SK-N-SH treated with all-trans-retinoic acid at 6 μM for 48 hours (cell line): ENCODE measurements at regions not wholly inside any gene's neighbourhood (a gene's known extent, or its start where the extent isn't known, plus 50 kb on each side); places are given as distances from the start of the nearest gene placed in this dataset.

Experiments
- ATAC-seq: fragments of 200-7000 bp; cut with Tn5 transposase; 3 replicates; pipeline ENCODE4 v1.9.1; 2020; ENCODE audit warnings: mild to moderate bottlenecking, moderate library complexity
- ARNTL ChIP-seq: fragments of 450-650 bp; formaldehyde crosslinking; IDR thresholded peaks from 2 replicates; pipeline ENCODE4 v1.5.0; 2020; ENCODE audit warnings: low read depth, mild to moderate bottlenecking, moderate library complexity, borderline replicate concordance
- BACH2 ChIP-seq: fragments of 250-450 bp; sonication (Bioruptor Pico); IDR thresholded peaks from 2 replicates; pipeline ENCODE4 v1.9.0; 2021; ENCODE audit warnings: mild to moderate bottlenecking, borderline replicate concordance
- CSDC2 ChIP-seq: fragments of 250-450 bp; sonication (Bioruptor Pico); IDR thresholded peaks from 2 replicates; pipeline ENCODE4 v1.5.0; 2020; ENCODE audit warnings: mild to moderate bottlenecking, moderate library complexity
- CSRNP3 ChIP-seq: fragments of 250-450 bp; sonication (Bioruptor Pico); IDR thresholded peaks from 2 replicates; pipeline ENCODE4 v1.5.1; 2021; ENCODE audit warnings: mild to moderate bottlenecking, moderate library complexity
- GLIS3 ChIP-seq: fragments of 250-450 bp; sonication (Bioruptor Pico); IDR thresholded peaks from 2 replicates; pipeline ENCODE4 v1.5.0; 2020; ENCODE audit warnings: mild to moderate bottlenecking, moderate library complexity
- ISL1 ChIP-seq: fragments of 250-450 bp; sonication (Bioruptor Pico); IDR thresholded peaks from 2 replicates; pipeline ENCODE4 v2.1.2; 2022; ENCODE audit warnings: mild to moderate bottlenecking, moderate library complexity
- OSR1 ChIP-seq: fragments of 250-450 bp; sonication (Bioruptor Pico); IDR thresholded peaks from 2 replicates; pipeline ENCODE4 v1.8.0; 2022; ENCODE audit warnings: moderate library complexity, mild to moderate bottlenecking, inconsistent platforms
- PATZ1 ChIP-seq: fragments of 250-450 bp; sonication (Bioruptor Pico); IDR thresholded peaks from 2 replicates; pipeline ENCODE4 v1.8.0; 2020; ENCODE audit warnings: mild to moderate bottlenecking, moderate library complexity, borderline replicate concordance
- POU6F1 ChIP-seq: fragments of 250-450 bp; sonication (Bioruptor Pico); IDR thresholded peaks from 2 replicates; pipeline ENCODE4 v1.8.0; 2021; ENCODE audit warnings: low read depth, mild to moderate bottlenecking, moderate library complexity, borderline replicate concordance
- PPARA ChIP-seq: fragments of 250-450 bp; sonication (Bioruptor Pico); IDR thresholded peaks from 2 replicates; pipeline ENCODE4 v1.5.0; 2020; ENCODE audit warnings: mild to moderate bottlenecking, borderline replicate concordance
- RARB ChIP-seq: fragments of 250-450 bp; sonication (Bioruptor Pico); IDR thresholded peaks from 2 replicates; pipeline ENCODE4 v1.8.0; 2021; ENCODE audit warnings: mild to moderate bottlenecking, moderate library complexity
- SNAI2 ChIP-seq: fragments of 250-450 bp; sonication (Bioruptor Pico); IDR thresholded peaks from 2 replicates; pipeline ENCODE4 v1.5.0; 2020; ENCODE audit warnings: mild to moderate bottlenecking, moderate library complexity
- TSHZ2 ChIP-seq: fragments of 250-450 bp; sonication (Bioruptor Pico); IDR thresholded peaks from 2 replicates; pipeline ENCODE4 v1.5.0; 2020; ENCODE audit warnings: mild to moderate bottlenecking, moderate library complexity
- ZFP30 ChIP-seq: fragments of 450-650 bp; formaldehyde crosslinking; IDR thresholded peaks from 2 replicates; pipeline ENCODE4 v1.5.0; 2022; ENCODE audit warnings: mild to moderate bottlenecking, moderate library complexity
- ZNF70 ChIP-seq: fragments of 450-650 bp; formaldehyde crosslinking; IDR thresholded peaks from 2 replicates; pipeline ENCODE4 v1.5.0; 2020; ENCODE audit warnings: mild to moderate bottlenecking, moderate library complexity
- ZNF8 ChIP-seq: fragments of 450-650 bp; formaldehyde crosslinking; IDR thresholded peaks from 2 replicates; pipeline ENCODE4 v1.5.0; 2020; ENCODE audit warnings: mild to moderate bottlenecking, moderate library complexity
- TF ChIP-seq, protein P1 (sequence below): fragments of 250-450 bp; sonication (Bioruptor Pico); IDR thresholded peaks from 2 replicates; pipeline ENCODE4 v1.5.1; 2020; ENCODE audit warnings: low read depth, mild to moderate bottlenecking, moderate library complexity

DNA sequence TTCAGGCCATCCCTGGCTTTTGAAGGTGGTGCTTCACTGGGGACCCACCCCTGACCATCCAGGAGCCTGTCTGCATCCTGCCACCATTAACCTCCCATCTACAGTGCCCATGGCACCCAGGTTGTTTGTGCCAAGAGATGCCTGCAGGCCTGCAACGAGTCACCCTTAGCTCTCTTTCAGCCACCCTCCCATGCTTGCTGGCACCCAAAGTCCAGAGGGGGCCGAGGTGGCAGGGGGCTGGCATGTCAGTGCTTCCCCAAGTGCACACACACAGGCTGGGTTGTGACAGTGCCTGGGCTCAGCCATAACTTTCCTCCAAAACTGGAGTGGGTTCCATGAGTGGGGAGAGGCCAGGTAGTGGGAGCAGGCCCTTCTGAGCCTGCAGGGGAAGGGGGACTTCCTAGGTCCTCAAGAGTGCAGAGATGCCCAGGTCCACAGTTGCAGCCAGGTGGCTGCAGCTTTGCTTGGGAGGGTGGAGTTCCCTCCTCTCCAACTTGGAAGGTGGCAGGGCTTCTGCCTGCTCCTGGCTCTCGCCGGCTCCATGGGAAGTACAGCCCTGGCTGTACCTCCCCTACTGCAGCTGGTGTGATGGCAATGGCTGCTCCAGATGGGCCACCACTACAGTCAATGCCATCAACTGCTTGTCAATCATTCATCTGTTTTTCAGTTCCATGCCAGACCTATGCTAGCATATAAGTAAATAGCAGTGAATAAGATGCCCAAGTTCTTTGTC lies 235.9 kb upstream of the GIMD1 start:
- no peak for ATAC-seq

GRCh38 chr4:106603471-106603870 lies 234.9 kb upstream of the GIMD1 start:
- no peak for ATAC-seq
- TF ChIP-seq BACH2 (CRISPR knock-in tag) (no peak), PATZ1 (CRISPR knock-in tag) (no peak), ISL1 (CRISPR knock-in tag) (no peak), TSHZ2 (CRISPR knock-in tag) (no peak), PPARA (CRISPR knock-in tag) (no peak), RARB (CRISPR knock-in tag) (no peak), ARNTL (CRISPR knock-in tag) (no peak), CSDC2 (CRISPR knock-in tag) (no peak), ZNF70 (CRISPR knock-in tag) (no peak), SNAI2 (CRISPR knock-in tag) (no peak), ZNF8 (CRISPR knock-in tag) (no peak)
- TF ChIP-seq, protein P1, sequence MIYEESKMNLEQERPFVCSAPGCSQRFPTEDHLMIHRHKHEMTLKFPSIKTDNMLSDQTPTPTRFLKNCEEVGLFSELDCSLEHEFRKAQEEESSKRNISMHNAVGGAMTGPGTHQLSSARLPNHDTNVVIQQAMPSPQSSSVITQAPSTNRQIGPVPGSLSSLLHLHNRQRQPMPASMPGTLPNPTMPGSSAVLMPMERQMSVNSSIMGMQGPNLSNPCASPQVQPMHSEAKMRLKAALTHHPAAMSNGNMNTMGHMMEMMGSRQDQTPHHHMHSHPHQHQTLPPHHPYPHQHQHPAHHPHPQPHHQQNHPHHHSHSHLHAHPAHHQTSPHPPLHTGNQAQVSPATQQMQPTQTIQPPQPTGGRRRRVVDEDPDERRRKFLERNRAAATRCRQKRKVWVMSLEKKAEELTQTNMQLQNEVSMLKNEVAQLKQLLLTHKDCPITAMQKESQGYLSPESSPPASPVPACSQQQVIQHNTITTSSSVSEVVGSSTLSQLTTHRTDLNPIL (CRISPR knock-in tag) = no peak

More for the DNA sequence above, 235.9 kb upstream of the GIMD1 start:
- TF ChIP-seq ZFP30 (no peak), ISL1 (CRISPR knock-in tag) (no peak), ZNF70 (CRISPR knock-in tag) (no peak), POU6F1 (CRISPR knock-in tag) (no peak), CSRNP3 (CRISPR knock-in tag) (no peak), GLIS3 (CRISPR knock-in tag) (no peak), ZNF8 (CRISPR knock-in tag) (no peak), OSR1 (CRISPR knock-in tag) (no peak), CSDC2 (CRISPR knock-in tag) (no peak), BACH2 (CRISPR knock-in tag) (no peak), PPARA (CRISPR knock-in tag) (no peak), TSHZ2 (CRISPR knock-in tag) (no peak)
- TF ChIP-seq, protein P1 (CRISPR knock-in tag) = no peak
